ENCODE measurements at regions not wholly inside any gene's neighbourhood (a gene's known extent, or its start where the extent isn't known, plus 50 kb on each side); places are given as distances from the start of the nearest gene placed in this dataset.

DNA sequence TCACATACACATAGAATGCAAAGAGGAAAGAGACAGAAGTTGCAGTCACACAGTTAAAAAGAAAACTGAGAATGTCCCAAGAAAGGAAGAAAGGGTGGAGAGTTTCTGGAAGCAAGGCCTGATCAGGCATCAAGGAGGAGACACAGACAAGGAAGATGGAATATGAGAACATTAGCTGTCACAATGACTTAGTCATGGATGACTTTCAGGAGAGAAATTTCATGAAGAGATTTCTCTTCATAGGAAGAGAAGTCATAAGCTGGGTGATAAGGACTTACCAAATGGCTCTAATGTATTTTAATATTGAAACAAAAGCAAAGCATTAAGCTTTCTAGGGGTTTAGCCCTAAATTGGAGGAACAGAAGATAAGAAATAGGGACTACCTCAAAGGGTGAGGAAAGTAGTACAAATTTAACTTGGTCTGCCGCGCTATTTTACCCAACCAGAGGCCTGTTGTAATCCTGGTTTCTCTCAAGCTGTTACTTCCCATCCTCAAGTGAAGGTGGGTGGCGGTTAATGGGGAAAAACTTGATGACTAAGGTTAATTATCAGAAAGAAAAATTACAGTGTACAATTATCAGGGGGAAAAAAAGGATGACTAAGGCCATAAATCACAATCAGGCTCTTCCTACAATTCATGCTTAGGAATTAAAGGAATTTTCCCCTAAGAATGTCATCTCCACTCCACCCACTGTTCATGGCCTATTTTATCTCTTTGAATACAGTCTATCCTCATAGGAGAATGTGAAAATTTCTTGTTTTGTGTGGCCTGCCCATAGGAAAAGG is 93.9 kb upstream of the ADGRL2 start:
- H3K27ac Mint-ChIP-seq = no peak overlapping the region
- H3K4me3 Mint-ChIP-seq = no peak overlapping the region
- H3K9me3 Mint-ChIP-seq = peaks cover 0 to 1% (median 0%) of the 10 kb centered on the region in 3 donors
- peaks cover 4% of the 10 kb centered on the region for H3K36me3 Mint-ChIP-seq
- H3K27me3 Mint-ChIP-seq = no peaks in the 10 kb centered on the region
- H3K4me1 Mint-ChIP-seq = no peaks in the 10 kb centered on the region

DNA sequence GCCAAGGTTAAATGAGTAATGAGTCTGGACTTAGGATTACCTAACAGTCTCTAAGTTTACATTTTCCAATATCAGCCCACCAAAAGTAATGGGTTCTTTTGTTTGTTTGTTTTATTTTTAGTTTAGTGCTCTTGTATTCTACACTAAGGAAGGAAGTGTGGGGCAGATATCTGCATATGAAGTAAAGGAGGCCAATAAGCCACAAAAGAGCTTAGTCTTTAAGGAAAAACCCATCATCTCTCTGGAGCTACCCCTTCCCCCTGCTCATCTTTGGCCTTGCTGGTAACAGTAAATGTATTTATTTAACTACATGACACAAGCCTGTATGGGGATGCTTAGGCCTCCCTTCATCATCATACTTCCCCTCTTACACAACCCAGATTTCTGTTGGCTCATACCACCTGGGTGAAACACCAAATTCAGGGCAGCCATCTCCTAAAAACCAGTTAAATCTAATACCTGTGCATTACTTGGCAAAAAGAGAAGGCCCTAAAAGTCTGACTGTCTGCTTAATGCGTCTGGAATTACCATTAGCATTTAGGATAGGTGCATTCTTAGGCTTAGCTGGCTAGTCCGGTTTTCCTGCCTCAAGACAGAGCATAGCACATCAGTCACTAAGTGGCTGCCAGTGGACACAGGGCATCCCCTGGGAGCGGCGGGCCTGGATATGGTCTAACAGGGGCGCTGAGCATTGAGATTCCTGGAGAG is 96.8 kb upstream of the ADGRL2 start:
- no peak overlapping the region for H3K4me3 Mint-ChIP-seq
- H3K27me3 Mint-ChIP-seq = no peaks in the 10 kb centered on the region
- H3K4me1 Mint-ChIP-seq = no peaks in the 10 kb centered on the region
- H3K9me3 Mint-ChIP-seq = peaks cover 0 to 1% (median 0%) of the 10 kb centered on the region in 3 donors
- H3K27ac Mint-ChIP-seq = no peak overlapping the region
- H3K36me3 Mint-ChIP-seq = peaks cover 4% of the 10 kb centered on the region

DNA sequence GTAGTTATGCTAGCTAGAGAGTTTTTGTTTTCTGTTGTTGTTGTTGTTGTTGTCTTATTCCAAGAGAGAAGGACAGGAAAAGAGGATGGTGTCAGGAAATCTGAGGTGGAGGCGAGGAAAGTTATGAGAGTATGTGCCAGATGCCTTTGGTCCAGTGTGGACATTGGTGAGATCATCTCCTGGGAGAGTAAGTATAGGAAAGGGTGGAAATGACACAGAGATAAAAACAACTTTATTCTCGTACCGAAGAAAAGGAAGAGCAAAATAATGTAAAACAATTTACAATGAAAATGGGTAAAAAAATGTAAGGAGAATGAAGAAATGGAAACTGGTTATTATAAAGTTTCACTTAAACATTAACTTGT is 97.4 kb upstream of the ADGRL2 start:
- peaks cover 0 to 1% (median 0%) of the 10 kb centered on the region in 3 donors for H3K9me3 Mint-ChIP-seq
- H3K27ac Mint-ChIP-seq = no peak overlapping the region
- H3K4me1 Mint-ChIP-seq = no peaks in the 10 kb centered on the region
- no peak overlapping the region for H3K4me3 Mint-ChIP-seq
- H3K36me3 Mint-ChIP-seq = peaks cover 4% of the 10 kb centered on the region
- H3K27me3 Mint-ChIP-seq = no peaks in the 10 kb centered on the region

DNA sequence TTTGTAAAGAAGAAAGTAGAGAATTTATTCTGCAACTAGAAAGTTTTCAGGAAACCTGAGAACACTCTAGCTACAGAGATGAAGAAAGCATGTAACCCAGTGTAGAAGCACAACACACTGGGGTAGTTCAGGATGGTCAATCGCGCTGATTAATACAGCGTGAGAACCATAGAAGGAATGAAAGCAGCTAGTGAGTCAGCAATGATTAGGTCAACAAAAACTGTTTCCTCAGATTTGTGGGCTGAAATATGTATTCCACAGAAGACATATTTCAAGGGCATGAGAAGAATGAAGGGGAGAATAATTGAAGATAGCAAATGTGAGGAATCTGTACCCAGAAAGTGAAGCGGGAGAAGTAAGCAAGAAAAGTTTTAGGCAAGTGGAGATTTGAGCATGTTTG is 97.8 kb upstream of the ADGRL2 start:
- Mint-ChIP-seq H3K27me3 (no peaks in the 10 kb centered on the region), H3K4me1 (no peaks in the 10 kb centered on the region), H3K36me3 (peaks cover 4% of the 10 kb centered on the region), H3K27ac (no peak overlapping the region), H3K9me3 (peaks cover 0 to 1% (median 0%) of the 10 kb centered on the region in 3 donors), H3K4me3 (no peak overlapping the region)

DNA sequence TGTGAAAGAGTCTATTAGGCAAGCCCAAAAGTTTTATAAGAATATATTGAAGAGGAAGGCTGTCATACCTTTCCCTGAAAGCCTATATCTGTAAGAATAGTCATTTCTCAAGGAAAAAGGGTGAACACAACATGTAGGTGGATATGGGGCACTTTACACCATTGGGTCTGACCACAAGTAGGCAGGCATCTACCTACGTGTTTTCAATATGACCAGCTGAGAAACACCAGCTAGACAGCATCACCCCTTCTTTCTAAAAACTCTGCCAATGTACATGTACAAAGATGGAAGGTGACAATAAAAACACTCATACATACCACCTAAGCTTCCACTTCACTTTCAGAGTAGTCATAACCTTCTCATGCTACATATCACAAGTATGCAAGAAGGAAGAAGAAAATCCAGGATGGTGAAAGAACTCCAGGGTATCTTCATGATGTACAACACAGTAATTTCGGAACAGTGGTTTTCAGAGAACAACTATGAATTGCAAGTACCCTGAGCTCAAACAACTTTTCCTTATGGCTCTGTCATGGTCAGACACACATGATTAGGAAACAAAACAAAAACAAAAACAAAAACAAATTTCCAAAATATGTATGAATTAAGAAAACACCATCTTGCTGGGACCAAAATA is 98.5 kb upstream of the ADGRL2 start:
- H3K4me3 Mint-ChIP-seq = no peak overlapping the region
- H3K36me3 Mint-ChIP-seq = peaks cover 4% of the 10 kb centered on the region
- H3K27me3 Mint-ChIP-seq = no peaks in the 10 kb centered on the region
- peaks cover 0 to 1% (median 0%) of the 10 kb centered on the region in 3 donors for H3K9me3 Mint-ChIP-seq
- no peaks in the 10 kb centered on the region for H3K4me1 Mint-ChIP-seq
- H3K27ac Mint-ChIP-seq = no peak overlapping the region

DNA sequence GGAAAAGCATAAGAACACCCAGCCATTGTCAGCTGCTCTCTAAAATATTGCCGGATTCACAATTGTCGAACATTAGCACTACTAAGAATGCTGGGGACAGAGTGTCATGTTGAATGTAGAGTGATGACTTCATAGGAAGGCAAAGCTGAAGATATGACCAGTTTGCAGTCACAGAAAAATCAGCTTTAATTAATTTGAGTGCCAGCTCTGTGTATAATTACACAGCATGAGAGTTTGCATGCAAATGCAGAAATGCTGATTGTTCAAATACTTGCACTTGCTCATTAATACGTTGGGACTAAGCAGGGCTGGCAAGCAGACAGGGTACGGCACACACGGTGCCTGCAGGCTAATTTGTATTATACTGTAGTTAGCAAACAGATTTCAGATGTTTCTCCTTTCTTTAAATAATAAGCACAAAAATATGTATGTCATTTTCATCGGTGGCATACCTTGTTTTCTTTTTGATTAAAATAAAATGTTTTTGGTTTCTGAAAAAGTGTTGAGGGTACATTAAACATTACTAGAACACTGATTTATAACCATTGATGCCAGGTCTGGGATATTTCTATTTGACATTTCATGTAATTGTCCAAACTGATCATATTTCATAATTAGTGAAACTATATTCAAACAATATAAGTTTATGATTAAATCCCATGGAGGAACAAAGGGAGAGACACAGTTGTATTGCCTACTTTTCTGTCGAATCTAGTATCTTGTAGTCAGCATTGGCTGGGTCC is 99.8 kb upstream of the ADGRL2 start:
- H3K27me3 Mint-ChIP-seq = peaks cover 2% of the 10 kb centered on the region
- no peaks in the 10 kb centered on the region for H3K4me1 Mint-ChIP-seq
- no peak overlapping the region for H3K27ac Mint-ChIP-seq
- H3K4me3 Mint-ChIP-seq = no peak overlapping the region
- peaks cover 4% of the 10 kb centered on the region for H3K36me3 Mint-ChIP-seq
- peaks cover 0 to 1% (median 0%) of the 10 kb centered on the region in 3 donors for H3K9me3 Mint-ChIP-seq

DNA sequence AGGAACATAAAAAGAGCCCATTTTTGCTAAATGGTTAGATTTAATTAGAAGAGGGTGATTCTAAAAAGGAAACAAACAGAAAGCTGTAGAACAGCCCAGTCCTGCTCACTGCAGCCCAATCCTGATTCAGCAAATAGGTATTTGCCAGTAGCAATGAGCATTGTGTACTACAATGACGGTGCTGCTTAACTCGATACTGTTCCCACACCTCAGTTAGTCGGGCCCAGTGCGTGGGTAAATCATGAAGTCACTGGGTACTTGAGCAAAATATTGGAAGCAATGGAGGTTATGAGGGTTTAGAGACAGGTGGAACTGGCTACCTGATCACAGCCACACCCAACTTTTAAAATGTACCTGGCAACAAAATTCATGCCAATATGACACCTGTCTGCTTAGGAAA is 101.5 kb upstream of the ADGRL2 start:
- Mint-ChIP-seq H3K4me1 (no peaks in the 10 kb centered on the region), H3K27ac (no peak overlapping the region), H3K27me3 (peaks cover 2% of the 10 kb centered on the region), H3K9me3 (peaks cover 0 to 1% (median 0%) of the 10 kb centered on the region in 3 donors), H3K4me3 (no peak overlapping the region), H3K36me3 (no peaks in the 10 kb centered on the region)

DNA sequence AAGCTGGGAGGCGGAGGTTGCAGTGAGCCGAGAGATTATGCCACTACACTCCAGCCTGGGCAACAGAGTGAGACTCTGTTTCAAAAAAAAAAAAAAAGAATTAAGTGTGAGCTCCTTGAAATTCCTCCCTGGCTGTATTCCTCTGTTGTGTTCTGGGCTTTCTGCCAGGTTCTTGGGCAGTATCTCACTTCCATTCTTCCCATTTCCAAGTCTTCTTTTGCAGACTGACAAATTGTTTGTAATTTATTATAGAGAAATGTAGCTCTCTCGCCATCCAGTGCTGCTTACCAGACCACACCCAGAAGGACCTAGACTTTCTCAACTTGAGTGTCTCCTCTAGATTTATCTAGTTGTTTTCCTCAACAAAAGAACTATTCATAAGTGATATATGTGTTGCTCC is 105.0 kb upstream of the ADGRL2 start:
- H3K4me1 Mint-ChIP-seq = no peaks in the 10 kb centered on the region
- H3K4me3 Mint-ChIP-seq = no peak overlapping the region
- H3K36me3 Mint-ChIP-seq = no peaks in the 10 kb centered on the region
- H3K9me3 Mint-ChIP-seq = no peaks in the 10 kb centered on the region
- H3K27me3 Mint-ChIP-seq = peaks cover 4% of the 10 kb centered on the region
- no peak overlapping the region for H3K27ac Mint-ChIP-seq

DNA sequence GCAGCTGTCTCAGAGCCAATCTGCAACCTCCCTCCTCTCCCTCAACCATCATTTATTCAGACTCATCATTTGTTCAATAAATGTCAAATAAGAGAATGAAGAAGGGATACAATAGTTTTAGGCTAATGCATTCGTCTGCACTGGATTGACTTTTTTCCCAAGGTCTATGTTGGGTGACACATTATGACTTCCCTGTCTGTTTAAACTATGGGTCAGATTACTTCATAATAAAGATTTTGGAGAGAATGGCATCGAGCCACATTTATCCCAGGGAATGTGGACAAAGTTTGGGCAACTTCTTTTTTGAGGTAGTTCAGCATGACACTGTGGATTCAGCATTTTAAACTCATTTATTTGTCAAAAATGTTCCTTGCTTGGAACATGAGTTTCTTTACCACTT is 107.4 kb upstream of the ADGRL2 start:
- Mint-ChIP-seq H3K27me3 (peaks cover 4% of the 10 kb centered on the region), H3K9me3 (peaks cover 0 to 3% (median 0%) of the 10 kb centered on the region in 3 donors), H3K4me1 (no peaks in the 10 kb centered on the region), H3K27ac (peak overlapping the region in 1 of 3 donors; percentile 20), H3K36me3 (no peaks in the 10 kb centered on the region), H3K4me3 (no peak overlapping the region)

DNA sequence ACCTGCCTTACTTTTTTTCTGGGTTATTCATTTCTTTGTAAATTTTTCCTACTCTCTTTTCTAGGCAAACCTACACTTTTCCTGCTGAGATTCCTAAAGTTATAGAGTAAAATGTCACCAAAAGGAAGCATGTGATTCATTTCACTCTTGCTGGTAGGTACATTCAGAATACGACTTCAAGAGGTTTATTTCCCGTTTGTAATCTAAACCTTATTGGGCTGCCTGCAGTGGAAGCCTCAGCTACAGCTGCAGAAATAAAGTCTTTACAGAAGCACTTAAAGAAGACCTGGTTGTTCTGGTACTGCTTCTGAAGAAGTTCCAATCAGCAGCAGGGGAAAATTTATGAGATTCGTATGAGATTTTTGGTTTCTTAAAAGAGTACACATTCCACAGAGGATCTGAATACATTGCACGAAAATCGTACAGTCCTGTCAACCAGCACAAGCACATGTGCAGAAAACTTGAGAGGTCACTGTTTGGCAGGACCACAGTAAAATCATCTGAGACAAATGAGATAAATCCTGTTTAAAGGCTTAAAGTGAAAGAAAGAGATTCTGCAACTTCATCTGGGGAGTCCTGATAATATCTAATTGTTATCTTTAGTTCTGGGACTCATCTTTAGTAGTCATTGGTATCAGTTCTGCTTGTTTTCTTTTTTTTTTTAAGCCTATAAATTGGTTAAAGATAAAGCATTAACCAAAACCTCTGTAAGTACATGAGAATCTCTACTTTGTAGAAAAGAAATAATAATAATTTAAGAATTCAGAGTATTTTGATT is 109.9 kb upstream of the ADGRL2 start:
- Mint-ChIP-seq H3K27ac (no peak overlapping the region), H3K9me3 (peaks cover 0 to 11% (median 0%) of the 10 kb centered on the region in 3 donors), H3K4me3 (no peak overlapping the region), H3K4me1 (no peaks in the 10 kb centered on the region), H3K27me3 (peaks cover 3% of the 10 kb centered on the region), H3K36me3 (no peaks in the 10 kb centered on the region)

DNA sequence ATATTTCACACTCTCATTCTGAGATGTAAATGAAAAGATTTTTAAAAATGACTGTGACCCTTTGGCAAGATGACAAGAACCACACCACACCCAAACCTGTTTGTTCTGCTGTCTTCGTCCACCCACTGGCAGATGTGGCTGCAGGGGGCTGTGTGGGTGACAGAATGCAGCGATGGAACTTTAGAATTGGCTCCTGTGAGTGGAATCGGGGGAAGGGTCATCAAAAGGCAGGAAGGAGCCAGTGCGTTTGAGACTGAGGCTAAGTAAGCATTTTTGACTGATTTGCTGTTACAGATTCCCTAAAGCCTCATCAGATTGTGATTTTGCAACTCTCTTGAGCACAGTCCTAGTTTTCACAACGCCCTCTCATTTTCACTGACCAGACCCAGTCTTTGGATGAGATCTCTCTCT is 111.2 kb upstream of the ADGRL2 start:
- Mint-ChIP-seq H3K4me3 (no peak overlapping the region), H3K9me3 (peaks cover 0 to 11% (median 0%) of the 10 kb centered on the region in 3 donors), H3K27me3 (peaks cover 3% of the 10 kb centered on the region), H3K27ac (no peak overlapping the region), H3K4me1 (no peaks in the 10 kb centered on the region), H3K36me3 (no peaks in the 10 kb centered on the region)

DNA sequence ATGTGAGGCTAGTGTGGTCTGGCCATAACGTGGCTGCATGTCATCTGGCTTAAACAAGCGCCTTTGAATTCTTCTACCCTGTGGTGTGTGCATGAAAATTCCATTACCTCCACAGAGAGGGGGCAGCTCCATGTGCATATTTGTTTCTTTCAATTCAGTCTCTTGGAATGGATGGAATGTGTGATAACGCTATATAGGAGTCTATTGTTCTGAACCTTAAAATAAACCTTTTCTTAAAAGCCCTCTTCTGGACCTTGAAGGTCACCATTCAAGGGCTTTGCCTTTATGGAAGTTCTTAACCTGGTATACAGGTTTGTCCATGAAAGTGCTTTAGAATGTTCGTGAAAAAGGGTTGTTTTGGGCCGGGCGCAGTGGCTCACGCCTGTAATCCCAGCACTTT is 118.2 kb upstream of the ADGRL2 start:
- Mint-ChIP-seq H3K27me3 (no peaks in the 10 kb centered on the region), H3K36me3 (no peaks in the 10 kb centered on the region), H3K4me1 (peaks cover 0 to 4% (median 0%) of the 10 kb centered on the region in 3 donors), H3K9me3 (no peaks in the 10 kb centered on the region), H3K4me3 (no peak overlapping the region), H3K27ac (no peak overlapping the region)

DNA sequence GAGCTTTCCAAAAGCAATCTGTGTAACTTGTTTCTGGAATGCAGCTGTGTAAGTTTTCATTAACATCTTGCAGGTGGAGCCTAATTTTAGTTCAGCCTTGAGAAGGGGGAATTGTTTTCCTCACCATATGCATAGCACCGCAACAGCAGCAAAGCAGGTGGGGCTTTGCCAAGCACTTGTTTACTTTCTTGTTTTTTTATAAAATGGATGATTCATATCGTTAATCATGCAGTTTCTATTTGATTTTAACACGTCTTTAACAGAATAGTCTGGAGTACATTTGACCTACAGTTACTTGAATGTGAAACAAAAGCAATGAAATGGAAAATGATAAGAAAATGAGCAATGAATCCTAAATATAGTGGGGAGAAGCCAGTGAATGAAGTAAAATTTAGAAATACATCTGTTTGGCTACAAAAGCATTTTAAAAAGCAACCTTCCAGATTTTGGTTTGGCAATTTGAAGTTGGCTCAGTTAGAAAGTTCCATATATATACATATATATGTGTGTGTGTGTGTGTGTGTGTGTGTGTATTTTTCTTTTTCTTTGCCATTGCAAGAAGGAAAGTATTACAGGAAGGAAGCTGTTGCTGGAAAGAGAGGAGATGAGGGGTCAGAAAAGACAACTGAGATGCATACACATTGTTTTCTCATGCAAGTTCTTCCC is 119.0 kb upstream of the ADGRL2 start:
- no peak overlapping the region for H3K27ac Mint-ChIP-seq
- H3K4me1 Mint-ChIP-seq = peaks cover 0 to 4% (median 0%) of the 10 kb centered on the region in 3 donors
- H3K27me3 Mint-ChIP-seq = no peaks in the 10 kb centered on the region
- H3K36me3 Mint-ChIP-seq = no peaks in the 10 kb centered on the region
- no peaks in the 10 kb centered on the region for H3K9me3 Mint-ChIP-seq
- H3K4me3 Mint-ChIP-seq = no peak overlapping the region

DNA sequence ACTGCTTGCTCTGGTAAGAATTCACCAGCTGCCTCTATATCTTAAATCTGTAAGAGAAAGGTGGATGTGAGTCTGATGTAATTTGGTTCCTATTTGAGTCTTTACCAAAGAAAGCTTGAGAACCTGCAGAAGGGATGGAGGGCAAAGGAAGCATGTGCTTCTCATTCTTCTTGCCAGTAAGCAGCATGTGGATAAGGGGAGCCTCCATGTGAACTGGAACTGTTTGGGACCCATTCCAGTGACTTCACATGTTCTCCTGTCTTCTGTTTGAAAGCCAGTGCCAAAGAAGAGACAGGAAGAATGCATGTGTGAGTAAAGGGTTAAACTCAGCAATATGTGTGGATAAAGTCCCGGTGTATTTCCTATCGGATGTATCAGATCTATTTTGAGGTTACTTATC is 119.6 kb upstream of the ADGRL2 start:
- no peaks in the 10 kb centered on the region for H3K9me3 Mint-ChIP-seq
- H3K4me1 Mint-ChIP-seq = peaks cover 0 to 4% (median 0%) of the 10 kb centered on the region in 3 donors
- H3K36me3 Mint-ChIP-seq = no peaks in the 10 kb centered on the region
- no peaks in the 10 kb centered on the region for H3K27me3 Mint-ChIP-seq
- H3K4me3 Mint-ChIP-seq = no peak overlapping the region
- no peak overlapping the region for H3K27ac Mint-ChIP-seq
